Glomerular endothelial cell (primary cell): ENCODE measurements at regions not wholly inside any gene's neighbourhood (a gene's known extent, or its start where the extent isn't known, plus 50 kb on each side); places are given as distances from the start of the nearest gene placed in this dataset.

Source experiments
- DNase-seq: peaks from one replicate; pipeline ENCODE4 v3.0.0-alpha.2; 2011; ENCODE audit warnings: low read depth, low spot score; ENCODE audit errors: extremely low read depth

GRCh38 chr15:95655089-95655607 is 675.4 kb upstream of the NR2F2 start:
- DNase-seq = no peak

GRCh38 chr15:95656595-95656994 is 673.9 kb upstream of the NR2F2 start:
- no peak for DNase-seq

- DNase-seq = no peak
Observed at GRCh38 chr15:95658799-95659198, 671.7 kb upstream of the NR2F2 start.

- no peak for DNase-seq
Observed at GRCh38 chr15:95659656-95660055, 670.8 kb upstream of the NR2F2 start.

GRCh38 chr15:95662638-95663037 is 667.9 kb upstream of the NR2F2 start:
- DNase-seq = no peak

GRCh38 chr15:95663156-95664100 is 667.1 kb upstream of the NR2F2 start:
- no peak for DNase-seq

GRCh38 chr15:95664450-95664849 is 666.0 kb upstream of the NR2F2 start:
- DNase-seq = no peak

- no peak for DNase-seq
Observed at GRCh38 chr15:95669146-95669922, 661.2 kb upstream of the NR2F2 start.

GRCh38 chr15:95674031-95674430 is 656.5 kb upstream of the NR2F2 start:
- DNase-seq = no peak

- no peak for DNase-seq
Observed at GRCh38 chr15:95676500-95676899, 654.0 kb upstream of the NR2F2 start.

GRCh38 chr15:95679847-95680582 is 650.5 kb upstream of the NR2F2 start:
- no peak for DNase-seq

- DNase-seq = no peak
Observed at GRCh38 chr15:95680728-95681127, 649.8 kb upstream of the NR2F2 start.

- no peak for DNase-seq
Observed at GRCh38 chr15:95681836-95682544, 648.5 kb upstream of the NR2F2 start.

- no peak for DNase-seq
Observed at GRCh38 chr15:95684126-95684525, 646.4 kb upstream of the NR2F2 start.

- DNase-seq = peak; percentile 88
Observed at GRCh38 chr15:95684693-95685115, 645.8 kb upstream of the NR2F2 start.

GRCh38 chr15:95687061-95687460 is 643.4 kb upstream of the NR2F2 start:
- no peak for DNase-seq

- DNase-seq = no peak
Observed at GRCh38 chr15:95687686-95688085, 642.8 kb upstream of the NR2F2 start.

- no peak for DNase-seq
Observed at GRCh38 chr15:95690631-95691340, 639.7 kb upstream of the NR2F2 start.

GRCh38 chr15:95693917-95694316 is 636.6 kb upstream of the NR2F2 start:
- no peak for DNase-seq

- no peak for DNase-seq
Observed at GRCh38 chr15:95698230-95698629, 632.3 kb upstream of the NR2F2 start.
